ENCODE measurements at regions not wholly inside any gene's neighbourhood (a gene's known extent, or its start where the extent isn't known, plus 50 kb on each side); places are given as distances from the start of the nearest gene placed in this dataset.

DNA sequence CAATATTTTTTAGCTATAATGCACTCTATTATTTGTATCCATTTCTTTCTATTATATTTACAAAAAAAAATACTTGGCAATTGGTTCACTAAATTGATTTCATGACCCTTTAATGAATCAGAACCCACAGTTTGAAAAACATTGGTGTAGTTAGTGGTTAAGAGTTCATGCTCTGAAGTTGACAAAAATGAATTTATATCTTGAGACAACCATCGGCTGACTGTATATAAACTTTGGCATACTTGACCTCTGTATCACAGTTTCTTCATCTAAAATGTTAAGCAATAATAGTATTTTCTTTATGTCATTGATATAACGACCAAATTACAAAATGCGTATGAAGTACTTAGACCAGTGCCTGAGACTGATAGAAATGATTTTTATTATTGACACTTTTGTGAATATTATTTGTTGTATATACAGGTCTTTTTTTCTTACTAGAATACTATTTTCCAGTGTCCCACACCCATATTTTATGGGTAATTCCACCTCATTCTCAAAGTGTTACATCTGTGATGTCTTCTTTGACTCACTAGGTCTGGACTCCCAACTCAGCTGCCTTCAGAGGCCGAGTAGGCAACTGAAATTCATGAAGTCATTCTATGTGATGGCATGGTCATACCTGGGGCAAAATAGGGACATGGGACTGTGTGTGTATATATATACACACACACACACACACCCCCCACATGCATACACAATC lies 459.2 kb downstream of the RFPL4B start:
- no peak overlapping the region for H3K9ac ChIP-seq (ENCODE audit: low read length)
- no peak overlapping the region for H3K27ac ChIP-seq (ENCODE audit: low read depth, low read length)
- H3K27me3 ChIP-seq (ENCODE audit: control insufficient read depth, insufficient read depth, low read length) = no peaks in the 10 kb centered on the region
- H3K4me1 ChIP-seq (ENCODE audit: control insufficient read depth, insufficient read depth, low read length) = no peaks in the 10 kb centered on the region
- no peak overlapping the region for H3K4me3 ChIP-seq (ENCODE audit: low read length)
- no peaks in the 10 kb centered on the region for H3K36me3 ChIP-seq (ENCODE audit: control insufficient read depth, insufficient read depth, low read length)

DNA sequence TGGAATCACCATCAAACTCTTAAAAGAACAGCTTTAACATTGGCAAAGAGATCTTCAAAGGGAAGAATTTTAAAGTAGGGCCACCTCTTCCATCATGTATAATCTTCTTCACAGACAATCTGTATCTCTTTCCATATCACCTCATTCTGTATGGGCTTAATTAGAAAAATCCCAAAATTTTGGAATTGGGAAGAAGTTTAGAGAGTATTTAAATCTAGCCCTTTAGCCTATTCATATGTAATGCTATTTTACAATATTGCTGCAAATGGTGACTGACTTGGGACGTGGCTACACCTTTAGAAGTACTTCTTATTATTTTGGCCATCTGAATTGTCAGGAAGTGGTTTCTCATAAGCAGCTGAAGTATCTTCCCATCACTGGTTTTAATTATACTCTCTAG lies 474.3 kb downstream of the RFPL4B start:
- H3K27ac ChIP-seq (ENCODE audit: low read depth, low read length) = no peak overlapping the region
- no peak overlapping the region for H3K9ac ChIP-seq (ENCODE audit: low read length)
- no peak overlapping the region for H3K4me3 ChIP-seq (ENCODE audit: low read length)
- no peaks in the 10 kb centered on the region for H3K27me3 ChIP-seq (ENCODE audit: control insufficient read depth, insufficient read depth, low read length)
- no peaks in the 10 kb centered on the region for H3K4me1 ChIP-seq (ENCODE audit: control insufficient read depth, insufficient read depth, low read length)
- no peaks in the 10 kb centered on the region for H3K36me3 ChIP-seq (ENCODE audit: control insufficient read depth, insufficient read depth, low read length)

DNA sequence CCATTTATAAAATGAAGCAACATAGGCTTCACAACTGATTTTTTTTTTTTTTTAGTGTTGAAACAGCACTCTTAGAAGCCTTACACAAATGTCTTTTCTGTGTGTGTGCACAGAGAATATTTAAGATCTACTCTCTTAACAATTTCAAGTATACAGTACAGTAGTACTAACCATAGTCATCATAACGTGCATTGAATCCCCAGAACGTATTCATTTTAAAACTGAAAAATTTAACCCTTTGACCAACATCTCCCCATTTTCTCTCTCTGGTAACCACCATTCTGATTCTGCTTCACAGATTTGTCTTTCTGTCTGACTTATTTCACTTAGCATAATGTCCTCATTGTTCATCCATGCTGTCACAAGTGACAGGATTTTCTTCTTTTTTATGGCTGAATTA lies 475.6 kb downstream of the RFPL4B start:
- no peaks in the 10 kb centered on the region for H3K4me1 ChIP-seq (ENCODE audit: control insufficient read depth, insufficient read depth, low read length)
- H3K9ac ChIP-seq (ENCODE audit: low read length) = no peak overlapping the region
- no peaks in the 10 kb centered on the region for H3K36me3 ChIP-seq (ENCODE audit: control insufficient read depth, insufficient read depth, low read length)
- H3K27ac ChIP-seq (ENCODE audit: low read depth, low read length) = no peak overlapping the region
- H3K4me3 ChIP-seq (ENCODE audit: low read length) = no peak overlapping the region
- H3K27me3 ChIP-seq (ENCODE audit: control insufficient read depth, insufficient read depth, low read length) = no peaks in the 10 kb centered on the region

DNA sequence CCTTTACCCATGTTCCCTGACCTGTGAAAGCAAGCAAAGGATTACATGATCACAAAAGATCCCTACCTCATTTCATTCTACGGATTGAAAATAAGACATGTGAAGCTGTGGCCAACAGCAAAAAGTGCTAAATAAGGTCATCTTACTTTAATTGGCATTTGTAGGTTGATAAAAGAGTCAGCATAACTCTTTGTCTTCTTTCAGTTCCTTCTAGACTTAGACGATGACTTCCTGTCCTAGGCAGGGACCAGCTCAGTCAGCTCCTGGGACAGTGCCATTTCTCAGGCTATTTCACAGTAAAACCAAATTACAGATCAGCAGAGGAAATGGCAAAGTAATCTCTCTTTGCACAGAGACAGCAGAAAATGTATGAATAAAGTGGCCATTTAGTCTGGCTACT lies 480.7 kb downstream of the RFPL4B start:
- no peaks in the 10 kb centered on the region for H3K27me3 ChIP-seq (ENCODE audit: control insufficient read depth, insufficient read depth, low read length)
- H3K27ac ChIP-seq (ENCODE audit: low read depth, low read length) = no peak overlapping the region
- no peak overlapping the region for H3K9ac ChIP-seq (ENCODE audit: low read length)
- no peaks in the 10 kb centered on the region for H3K36me3 ChIP-seq (ENCODE audit: control insufficient read depth, insufficient read depth, low read length)
- H3K4me1 ChIP-seq (ENCODE audit: control insufficient read depth, insufficient read depth, low read length) = no peaks in the 10 kb centered on the region
- no peak overlapping the region for H3K4me3 ChIP-seq (ENCODE audit: low read length)

DNA sequence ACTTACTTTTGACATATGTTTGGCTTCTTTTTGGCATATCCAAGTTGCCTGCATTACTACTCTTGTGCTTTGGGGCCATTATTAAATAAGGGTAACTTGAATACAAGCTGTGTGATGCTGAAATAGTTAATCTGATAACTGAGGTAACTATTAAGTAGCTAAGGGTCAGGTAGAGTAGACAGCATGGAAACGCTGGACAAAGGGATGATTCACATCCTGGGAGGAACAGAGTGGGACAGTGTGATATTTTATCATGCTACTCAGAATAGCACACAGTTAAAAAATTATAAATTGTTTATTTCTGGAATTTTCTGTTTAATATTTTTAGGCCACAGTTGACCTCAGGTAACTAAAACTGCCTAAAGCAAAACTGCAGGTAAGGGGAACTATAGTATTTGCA lies 483.9 kb downstream of the RFPL4B start:
- H3K4me3 ChIP-seq (ENCODE audit: low read length) = no peak overlapping the region
- no peaks in the 10 kb centered on the region for H3K27me3 ChIP-seq (ENCODE audit: control insufficient read depth, insufficient read depth, low read length)
- H3K9ac ChIP-seq (ENCODE audit: low read length) = no peak overlapping the region
- no peak overlapping the region for H3K27ac ChIP-seq (ENCODE audit: low read depth, low read length)
- no peaks in the 10 kb centered on the region for H3K36me3 ChIP-seq (ENCODE audit: control insufficient read depth, insufficient read depth, low read length)
- no peaks in the 10 kb centered on the region for H3K4me1 ChIP-seq (ENCODE audit: control insufficient read depth, insufficient read depth, low read length)

DNA sequence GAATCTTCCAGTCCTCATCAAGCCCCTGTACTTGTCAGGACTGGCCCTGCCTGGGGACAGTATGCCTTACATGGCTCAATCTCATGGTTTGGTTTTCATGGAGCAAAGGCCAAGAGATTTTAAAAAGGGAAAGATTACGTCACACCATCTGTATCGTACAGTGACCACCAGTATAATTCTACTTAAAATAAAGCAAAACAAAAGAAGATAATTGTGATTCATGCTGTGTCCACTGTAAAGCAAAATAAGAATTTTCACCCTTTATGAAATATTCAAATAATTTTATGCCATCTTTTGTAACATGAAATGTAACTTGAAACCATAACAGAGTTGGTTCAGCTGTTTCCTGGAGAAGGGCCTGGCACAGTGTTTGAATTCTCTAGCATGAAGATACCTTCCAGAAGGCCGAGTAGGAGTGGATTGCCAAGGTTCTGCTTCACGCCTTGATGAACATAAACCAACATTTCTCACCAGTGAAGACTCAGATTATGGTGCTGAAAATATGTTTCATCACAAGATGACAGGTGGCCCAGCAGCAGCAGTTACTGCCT lies 486.5 kb downstream of the RFPL4B start:
- no peaks in the 10 kb centered on the region for H3K4me1 ChIP-seq (ENCODE audit: control insufficient read depth, insufficient read depth, low read length)
- H3K4me3 ChIP-seq (ENCODE audit: low read length) = no peak overlapping the region
- no peaks in the 10 kb centered on the region for H3K36me3 ChIP-seq (ENCODE audit: control insufficient read depth, insufficient read depth, low read length)
- no peak overlapping the region for H3K27ac ChIP-seq (ENCODE audit: low read depth, low read length)
- no peak overlapping the region for H3K9ac ChIP-seq (ENCODE audit: low read length)
- H3K27me3 ChIP-seq (ENCODE audit: control insufficient read depth, insufficient read depth, low read length) = no peaks in the 10 kb centered on the region

DNA sequence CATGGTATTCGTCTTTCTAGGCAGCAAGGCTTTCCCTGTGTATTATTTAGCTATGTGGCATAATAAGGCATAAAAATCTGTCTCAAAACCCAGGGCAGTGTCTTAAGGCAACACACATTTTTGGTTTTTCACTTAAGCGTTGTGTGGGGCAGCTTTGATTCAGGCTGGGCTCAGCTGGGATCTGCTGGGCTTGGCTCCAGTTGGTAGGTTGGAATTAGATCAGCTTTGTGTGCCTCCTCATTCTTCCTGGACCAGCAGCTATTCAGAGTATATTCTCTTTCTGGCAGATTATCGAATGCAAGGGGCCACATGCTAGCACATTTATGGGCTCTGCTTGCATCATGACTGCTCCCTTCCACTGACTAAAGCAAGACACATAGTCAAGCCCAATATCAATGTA lies 487.9 kb downstream of the RFPL4B start:
- Histone ChIP-seq H3K4me3 (ENCODE audit: low read length) (no peak overlapping the region), H3K27ac (ENCODE audit: low read depth, low read length) (no peak overlapping the region), H3K36me3 (ENCODE audit: control insufficient read depth, insufficient read depth, low read length) (no peaks in the 10 kb centered on the region), H3K27me3 (ENCODE audit: control insufficient read depth, insufficient read depth, low read length) (no peaks in the 10 kb centered on the region), H3K4me1 (ENCODE audit: control insufficient read depth, insufficient read depth, low read length) (no peaks in the 10 kb centered on the region), H3K9ac (ENCODE audit: low read length) (no peak overlapping the region)

DNA sequence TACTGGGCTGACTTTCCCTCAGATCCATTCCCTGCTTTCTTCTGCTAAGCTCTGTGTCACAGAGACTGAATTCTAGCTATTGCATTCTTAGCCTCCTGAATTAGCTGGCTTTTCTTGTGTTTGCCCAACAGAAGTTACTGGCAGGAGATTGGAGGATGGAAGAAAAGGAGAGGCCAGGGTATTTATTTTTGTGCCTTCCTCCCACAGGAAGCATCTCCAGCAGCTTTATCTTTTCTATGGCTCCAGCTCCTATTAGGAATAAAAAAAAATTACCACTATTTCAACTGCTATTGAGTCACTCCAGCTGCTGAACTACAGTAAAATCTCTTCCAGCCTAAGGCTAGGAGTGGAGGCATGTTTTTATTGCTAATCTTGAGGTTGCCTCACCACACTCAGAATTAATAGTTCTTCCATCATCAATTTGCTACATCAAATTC lies 492.4 kb downstream of the RFPL4B start:
- no peak overlapping the region for H3K4me3 ChIP-seq (ENCODE audit: low read length)

DNA sequence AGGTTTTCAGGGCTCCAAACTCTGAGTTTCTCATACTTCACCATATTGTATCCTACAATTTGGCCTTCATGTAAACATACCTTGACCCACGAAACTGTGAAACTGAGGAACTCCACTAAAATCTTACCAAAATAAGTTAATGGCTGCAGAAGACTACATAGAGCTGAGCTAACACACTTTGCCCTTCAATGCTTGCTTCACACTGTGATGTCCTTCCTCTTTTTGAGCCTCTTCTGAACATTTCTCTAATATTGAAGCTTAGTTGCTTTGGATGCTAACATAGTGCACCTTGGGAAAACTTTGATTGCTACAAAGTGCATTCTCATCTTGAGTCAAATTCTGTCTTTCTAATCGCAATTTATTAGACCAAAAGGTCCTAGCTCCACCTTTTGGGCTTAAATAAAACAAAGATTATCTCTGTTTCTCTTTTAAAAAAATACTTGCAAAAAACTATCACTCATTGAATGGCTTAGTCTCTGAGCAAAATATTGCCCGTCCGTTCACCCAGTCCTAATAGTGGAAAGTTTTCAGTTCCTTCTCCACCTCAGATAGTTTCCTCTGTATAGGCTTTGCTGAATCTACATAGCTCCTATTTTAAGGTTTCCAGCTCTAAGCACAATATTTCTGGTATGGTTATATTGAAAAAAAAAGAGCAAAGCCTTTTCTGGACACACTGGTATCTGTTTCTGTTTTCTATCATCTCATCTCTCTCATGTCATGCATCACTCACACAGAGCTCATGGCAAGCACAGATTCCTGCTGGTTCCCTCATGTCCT lies 494.6 kb downstream of the RFPL4B start:
- H3K36me3 ChIP-seq (ENCODE audit: control insufficient read depth, insufficient read depth, low read length) = no peaks in the 10 kb centered on the region

More for the DNA sequence above, 492.4 kb downstream of the RFPL4B start:
- Histone ChIP-seq H3K27me3 (ENCODE audit: control insufficient read depth, insufficient read depth, low read length) (no peaks in the 10 kb centered on the region), H3K27ac (ENCODE audit: low read depth, low read length) (no peak overlapping the region), H3K9ac (ENCODE audit: low read length) (no peak overlapping the region), H3K36me3 (ENCODE audit: control insufficient read depth, insufficient read depth, low read length) (no peaks in the 10 kb centered on the region), H3K4me1 (ENCODE audit: control insufficient read depth, insufficient read depth, low read length) (no peaks in the 10 kb centered on the region)

DNA sequence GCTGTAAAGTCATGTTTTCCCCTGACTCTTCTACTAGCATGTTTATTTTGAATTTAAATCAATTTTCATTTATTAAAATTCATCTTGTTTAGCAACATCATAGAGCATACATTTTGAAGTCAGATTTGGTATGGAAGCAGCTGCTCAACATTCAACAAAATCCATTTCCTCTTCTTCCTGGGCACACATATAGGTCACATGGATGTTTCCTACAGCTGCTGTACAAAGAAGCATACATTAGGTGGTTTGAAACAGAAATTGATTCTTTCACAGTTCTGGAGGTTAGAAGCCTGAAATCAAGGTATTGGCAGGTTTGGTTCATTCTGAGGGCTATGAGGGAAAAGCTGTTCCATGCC lies 495.2 kb downstream of the RFPL4B start:
- Histone ChIP-seq H3K27me3 (ENCODE audit: control insufficient read depth, insufficient read depth, low read length) (no peaks in the 10 kb centered on the region), H3K9ac (ENCODE audit: low read length) (no peak overlapping the region), H3K4me1 (ENCODE audit: control insufficient read depth, insufficient read depth, low read length) (no peaks in the 10 kb centered on the region), H3K4me3 (ENCODE audit: low read length) (no peak overlapping the region), H3K27ac (ENCODE audit: low read depth, low read length) (no peak overlapping the region), H3K36me3 (ENCODE audit: control insufficient read depth, insufficient read depth, low read length) (no peaks in the 10 kb centered on the region)

More for the DNA sequence above, 494.6 kb downstream of the RFPL4B start:
- no peaks in the 10 kb centered on the region for H3K27me3 ChIP-seq (ENCODE audit: control insufficient read depth, insufficient read depth, low read length)
- H3K4me1 ChIP-seq (ENCODE audit: control insufficient read depth, insufficient read depth, low read length) = no peaks in the 10 kb centered on the region
- no peak overlapping the region for H3K27ac ChIP-seq (ENCODE audit: low read depth, low read length)
- H3K9ac ChIP-seq (ENCODE audit: low read length) = no peak overlapping the region
- H3K4me3 ChIP-seq (ENCODE audit: low read length) = no peak overlapping the region

DNA sequence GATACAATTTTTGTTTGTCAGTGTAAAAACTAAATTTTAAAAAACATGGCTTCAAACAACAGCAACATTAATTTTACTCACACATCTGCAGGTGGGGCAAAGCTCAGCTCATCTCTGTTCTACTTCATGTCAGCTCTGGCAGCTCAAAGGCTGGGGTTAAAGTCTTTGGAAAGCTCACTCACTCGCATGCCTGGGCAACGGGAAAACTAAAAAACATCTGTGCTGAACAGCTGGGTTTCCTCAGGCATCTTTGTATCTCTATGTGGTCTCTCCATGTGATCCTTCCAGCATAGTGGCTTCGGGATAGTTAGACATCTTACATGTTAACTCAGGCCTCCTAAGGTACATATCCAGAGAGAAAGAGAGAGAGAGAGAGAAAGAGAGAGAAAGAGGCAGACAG lies 499.6 kb downstream of the RFPL4B start:
- no peak overlapping the region for H3K4me3 ChIP-seq (ENCODE audit: low read length)
- H3K27ac ChIP-seq (ENCODE audit: low read depth, low read length) = no peak overlapping the region
- H3K36me3 ChIP-seq (ENCODE audit: control insufficient read depth, insufficient read depth, low read length) = no peaks in the 10 kb centered on the region
- no peaks in the 10 kb centered on the region for H3K27me3 ChIP-seq (ENCODE audit: control insufficient read depth, insufficient read depth, low read length)
- H3K4me1 ChIP-seq (ENCODE audit: control insufficient read depth, insufficient read depth, low read length) = no peaks in the 10 kb centered on the region
- no peak overlapping the region for H3K9ac ChIP-seq (ENCODE audit: low read length)

DNA sequence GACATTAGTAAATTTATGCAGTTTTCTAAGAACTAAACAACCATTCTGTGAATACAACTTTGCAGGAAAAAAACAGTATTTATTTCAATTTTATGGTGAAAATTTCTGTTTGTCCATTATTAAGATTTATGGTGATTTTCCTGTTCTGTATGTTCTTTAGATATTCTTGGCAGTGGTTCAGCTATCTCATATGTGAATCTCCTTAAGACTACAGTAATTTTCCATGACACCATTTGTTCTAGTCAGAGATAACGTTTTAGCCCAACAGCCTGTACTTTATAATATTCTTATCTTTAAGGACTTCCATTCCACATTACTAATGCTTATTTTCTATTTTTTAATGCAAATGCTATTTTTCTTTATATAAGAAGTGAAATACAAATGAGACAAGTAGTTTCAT lies 504.0 kb downstream of the RFPL4B start:
- Histone ChIP-seq H3K9ac (ENCODE audit: low read length) (no peak overlapping the region), H3K4me1 (ENCODE audit: control insufficient read depth, insufficient read depth, low read length) (no peaks in the 10 kb centered on the region), H3K36me3 (ENCODE audit: control insufficient read depth, insufficient read depth, low read length) (no peaks in the 10 kb centered on the region)

DNA sequence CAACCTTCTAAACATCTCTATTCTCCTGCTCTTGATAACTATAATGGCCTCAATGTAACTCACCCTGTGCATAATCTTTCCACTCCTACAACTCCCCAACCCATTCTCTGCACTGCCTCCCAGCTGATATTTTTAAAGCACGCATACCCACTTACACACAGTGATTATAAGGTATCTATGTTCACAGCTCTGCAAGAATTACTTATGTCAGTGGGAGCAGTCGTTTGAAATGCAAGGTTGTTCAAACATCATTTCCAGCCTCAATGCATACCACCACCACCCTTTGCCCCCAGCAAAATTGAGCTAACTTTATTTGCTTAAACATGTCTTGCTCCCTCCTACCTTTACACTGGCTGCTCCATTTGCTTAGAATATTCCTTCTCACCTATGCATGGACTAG lies 506.0 kb downstream of the RFPL4B start:
- H3K9ac ChIP-seq (ENCODE audit: low read length) = no peak overlapping the region
- no peaks in the 10 kb centered on the region for H3K4me1 ChIP-seq (ENCODE audit: control insufficient read depth, insufficient read depth, low read length)
- H3K4me3 ChIP-seq (ENCODE audit: low read length) = no peak overlapping the region
- H3K27ac ChIP-seq (ENCODE audit: low read depth, low read length) = no peak overlapping the region
- no peaks in the 10 kb centered on the region for H3K36me3 ChIP-seq (ENCODE audit: control insufficient read depth, insufficient read depth, low read length)
- no peaks in the 10 kb centered on the region for H3K27me3 ChIP-seq (ENCODE audit: control insufficient read depth, insufficient read depth, low read length)

More for the DNA sequence above, 504.0 kb downstream of the RFPL4B start:
- H3K4me3 ChIP-seq (ENCODE audit: low read length) = no peak overlapping the region
- no peaks in the 10 kb centered on the region for H3K27me3 ChIP-seq (ENCODE audit: control insufficient read depth, insufficient read depth, low read length)
- no peak overlapping the region for H3K27ac ChIP-seq (ENCODE audit: low read depth, low read length)
